Panc1 (cell line): ENCODE measurements at regions not wholly inside any gene's neighbourhood (a gene's known extent, or its start where the extent isn't known, plus 50 kb on each side); places are given as distances from the start of the nearest gene placed in this dataset.

Experiments
- CTCF ChIP-seq: fragments of 450-650 bp; IDR thresholded peaks from 2 replicates; pipeline ENCODE4 v1.5.1; 2017; ENCODE audit warnings: mild to moderate bottlenecking
- TF ChIP-seq, protein P1 (sequence below), 2 experiments: IDR thresholded peaks; 2 replicates each; pipeline ENCODE4 v1.6.1; 2011 to 2012; ENCODE audit warnings: low read depth in 2 of 2, control low read depth in 1 of 2, low read length in 1 of 2, mild to moderate bottlenecking in 1 of 2, moderate library complexity in 1 of 2; ENCODE audit not compliant: insufficient read depth in 1 of 2

DNA sequence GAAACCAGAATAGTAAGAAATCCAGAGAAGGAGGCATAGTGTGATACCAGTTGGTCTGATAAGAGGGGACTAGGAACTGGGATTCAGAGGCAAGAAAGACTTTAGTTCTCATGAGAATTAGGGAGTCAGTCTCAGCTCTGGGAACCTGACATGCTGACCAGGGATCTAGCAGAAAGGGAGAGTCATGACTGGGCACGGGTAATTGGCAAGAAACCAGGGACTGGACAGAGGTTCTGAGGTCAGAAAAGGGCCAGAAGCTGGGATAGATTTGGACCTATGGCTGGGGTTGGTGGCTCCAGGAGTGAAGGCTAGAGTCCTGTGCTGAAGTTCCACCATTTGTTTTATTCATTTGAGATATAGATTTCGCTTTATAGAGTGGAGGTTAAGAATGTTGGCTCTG, 110.2 kb upstream of the C1GALT1C1 start:
- TF ChIP-seq, protein P1, sequence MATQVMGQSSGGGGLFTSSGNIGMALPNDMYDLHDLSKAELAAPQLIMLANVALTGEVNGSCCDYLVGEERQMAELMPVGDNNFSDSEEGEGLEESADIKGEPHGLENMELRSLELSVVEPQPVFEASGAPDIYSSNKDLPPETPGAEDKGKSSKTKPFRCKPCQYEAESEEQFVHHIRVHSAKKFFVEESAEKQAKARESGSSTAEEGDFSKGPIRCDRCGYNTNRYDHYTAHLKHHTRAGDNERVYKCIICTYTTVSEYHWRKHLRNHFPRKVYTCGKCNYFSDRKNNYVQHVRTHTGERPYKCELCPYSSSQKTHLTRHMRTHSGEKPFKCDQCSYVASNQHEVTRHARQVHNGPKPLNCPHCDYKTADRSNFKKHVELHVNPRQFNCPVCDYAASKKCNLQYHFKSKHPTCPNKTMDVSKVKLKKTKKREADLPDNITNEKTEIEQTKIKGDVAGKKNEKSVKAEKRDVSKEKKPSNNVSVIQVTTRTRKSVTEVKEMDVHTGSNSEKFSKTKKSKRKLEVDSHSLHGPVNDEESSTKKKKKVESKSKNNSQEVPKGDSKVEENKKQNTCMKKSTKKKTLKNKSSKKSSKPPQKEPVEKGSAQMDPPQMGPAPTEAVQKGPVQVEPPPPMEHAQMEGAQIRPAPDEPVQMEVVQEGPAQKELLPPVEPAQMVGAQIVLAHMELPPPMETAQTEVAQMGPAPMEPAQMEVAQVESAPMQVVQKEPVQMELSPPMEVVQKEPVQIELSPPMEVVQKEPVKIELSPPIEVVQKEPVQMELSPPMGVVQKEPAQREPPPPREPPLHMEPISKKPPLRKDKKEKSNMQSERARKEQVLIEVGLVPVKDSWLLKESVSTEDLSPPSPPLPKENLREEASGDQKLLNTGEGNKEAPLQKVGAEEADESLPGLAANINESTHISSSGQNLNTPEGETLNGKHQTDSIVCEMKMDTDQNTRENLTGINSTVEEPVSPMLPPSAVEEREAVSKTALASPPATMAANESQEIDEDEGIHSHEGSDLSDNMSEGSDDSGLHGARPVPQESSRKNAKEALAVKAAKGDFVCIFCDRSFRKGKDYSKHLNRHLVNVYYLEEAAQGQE (IDR thresholded peaks at IDR 0.05; ENCODE audit: insufficient read depth in 1 of 2, low read depth in 2 of 2, low read length in 1 of 2): no peak
- no peak for TF ChIP-seq CTCF
